SK-N-SH (cell line): ENCODE measurements at regions not wholly inside any gene's neighbourhood (a gene's known extent, or its start where the extent isn't known, plus 50 kb on each side); places are given as distances from the start of the nearest gene placed in this dataset.

Experiments used
- CTCF ChIA-PET: fragments of 300-600, 350-600 bp; formaldehyde crosslinking; extraction: SDS; loops from one replicate; lab custom pipeline; 2021; lab: Yijun Ruan, JAX
- POLR2A ChIA-PET: fragments of 350-600 bp; sonication (Branson Sonifier 250); formaldehyde crosslinking; extraction: SDS; loops from one replicate; lab custom pipeline; 2020; ENCODE audit warnings: antibody characterized with exemption, inconsistent platforms; lab: Yijun Ruan, JAX
- DNase-seq: peaks from one replicate; pipeline ENCODE4 v3.0.0; 2012
- H2AFZ ChIP-seq: fragments of 200-600 bp; sonication (generic); 2 replicates; pipeline ENCODE4 v1.8.1; 2016; ENCODE audit warnings: antibody characterized with exemption, mild to moderate bottlenecking, low read depth
- H3F3A ChIP-seq: fragments of 200-600 bp; sonication (generic); replicated peaks from 2 replicates; pipeline ENCODE3; 2016; ENCODE audit warnings: antibody characterized with exemption, mild to moderate bottlenecking; ENCODE audit not compliant: insufficient read depth
- H3K27ac ChIP-seq, 2 experiments: fragments of 200-500 bp in 1 of 2; fragments of 200-600 bp in 1 of 2; sonication (Bioruptor generic) in 1 of 2; sonication (generic), shearing (Covaris generic) in 1 of 2; 2 replicates each; pipeline versions ENCODE4 v1.5.1 to v1.6.1; 2014 to 2016; ENCODE audit warnings: low read depth in 2 of 2, inconsistent platforms in 1 of 2, low read length in 1 of 2, mild to moderate bottlenecking in 1 of 2, mixed read lengths in 1 of 2
- H3K27me3 ChIP-seq: fragments of 200-600 bp; sonication (generic), shearing (Covaris generic); 2 replicates; pipeline ENCODE4 v1.6.1; 2016; ENCODE audit warnings: mixed run types; ENCODE audit not compliant: insufficient read depth
- H3K36me3 ChIP-seq, 2 experiments: fragments of 200-500 bp in 1 of 2; fragments of 200-600 bp in 1 of 2; sonication (Bioruptor generic) in 1 of 2; sonication (generic) in 1 of 2; replicated peaks in 1 of 2; 2 replicates each; pipeline versions ENCODE3 to v1.5.1; 2014 to 2016; ENCODE audit warnings: low read length in 1 of 2, mild to moderate bottlenecking in 1 of 2; ENCODE audit not compliant: insufficient read depth in 2 of 2, control insufficient read depth in 1 of 2
- H3K4me1 ChIP-seq, 2 experiments: fragments of 200-500 bp in 1 of 2; fragments of 200-600 bp in 1 of 2; sonication (Bioruptor generic) in 1 of 2; sonication (generic), shearing (Covaris generic) in 1 of 2; 2 replicates each; pipeline versions ENCODE4 v1.5.1 to v1.6.1; 2014 to 2016; ENCODE audit warnings: low read depth in 1 of 2, low read length in 1 of 2, mixed run types in 1 of 2; ENCODE audit not compliant: insufficient read depth in 2 of 2, control insufficient read depth in 1 of 2
- H3K4me2 ChIP-seq: fragments of 200-600 bp; sonication (generic), shearing (Covaris generic); 2 replicates; pipeline ENCODE4 v1.6.1; 2017; ENCODE audit warnings: mixed run types
- H3K4me3 ChIP-seq, 2 experiments: fragments of 200-500 bp in 1 of 2; fragments of 200-600 bp in 1 of 2; sonication (Bioruptor generic) in 1 of 2; sonication (generic), shearing (Covaris generic) in 1 of 2; 2 replicates each; pipeline versions ENCODE4 v1.5.1 to v1.8.1; 2014 to 2016; ENCODE audit warnings: low read depth in 2 of 2, inconsistent platforms in 1 of 2, low read length in 1 of 2, mild to moderate bottlenecking in 1 of 2, mixed read lengths in 1 of 2, moderate library complexity in 1 of 2
- H3K79me2 ChIP-seq: fragments of 200-600 bp; sonication (generic); 2 replicates; pipeline ENCODE4 v1.8.1; 2017; ENCODE audit warnings: mild to moderate bottlenecking; ENCODE audit not compliant: insufficient read depth
- H3K9ac ChIP-seq: fragments of 200-600 bp; sonication (generic); 2 replicates; pipeline ENCODE4 v1.6.1; 2017; ENCODE audit warnings: mixed run types
- H3K9me2 ChIP-seq: fragments of 200-600 bp; sonication (generic); 2 replicates; pipeline ENCODE4 v1.6.1; 2017; ENCODE audit warnings: mixed run types
- H3K9me3 ChIP-seq: fragments of 200-600 bp; sonication (generic); 2 replicates; pipeline ENCODE4 v1.6.1; 2017; ENCODE audit warnings: mixed run types, mild to moderate bottlenecking, moderate library complexity
- H4K20me1 ChIP-seq: fragments of 200-600 bp; sonication (generic); 2 replicates; pipeline ENCODE4 v1.6.1; 2017; ENCODE audit warnings: mild to moderate bottlenecking, mixed run types; ENCODE audit not compliant: insufficient read depth
- CHD2 ChIP-seq: fragments of 150-350 bp; IDR thresholded peaks from 2 replicates; pipeline ENCODE4 v1.6.1; 2018; ENCODE audit warnings: low read length; ENCODE audit not compliant: partially characterized antibody
- EP300 ChIP-seq, 2 experiments: IDR thresholded peaks; 2 replicates each; pipeline versions ENCODE4 v1.4.0 to v1.6.1; 2012; ENCODE audit warnings: borderline replicate concordance in 1 of 2, low read depth in 1 of 2, low read length in 1 of 2
- EZH2phosphoT487 ChIP-seq: fragments of 200-600 bp; sonication (generic); IDR thresholded peaks from 2 replicates; pipeline ENCODE4 v1.6.1; 2017; ENCODE audit warnings: low read depth, mixed run types, mild to moderate bottlenecking, antibody characterized with exemption, moderate library complexity, borderline replicate concordance
- FOSL2 ChIP-seq: IDR thresholded peaks from 2 replicates; pipeline ENCODE4 v1.4.0; 2012; ENCODE audit warnings: low read depth, mild to moderate bottlenecking, moderate library complexity, borderline replicate concordance
- GABPA ChIP-seq: IDR thresholded peaks from 2 replicates; pipeline ENCODE4 v1.4.0; 2012; ENCODE audit warnings: low read depth, mild to moderate bottlenecking
- JUND ChIP-seq: IDR thresholded peaks from 2 replicates; pipeline ENCODE4 v1.4.0; 2012
- MEF2A ChIP-seq: IDR thresholded peaks from 2 replicates; pipeline ENCODE4 v1.4.0; 2012; ENCODE audit warnings: low read depth, borderline replicate concordance
- NRF1 ChIP-seq: IDR thresholded peaks from 2 replicates; pipeline ENCODE4 v1.6.1; 2012; ENCODE audit warnings: low read depth, mild to moderate bottlenecking, low read length
- POLR2AphosphoS5 ChIP-seq: IDR thresholded peaks from 2 replicates; pipeline ENCODE4 v1.6.1; 2012; ENCODE audit warnings: low read depth, low read length
- RAD21 ChIP-seq: IDR thresholded peaks from 2 replicates; pipeline ENCODE4 v1.6.1; 2012; ENCODE audit warnings: mild to moderate bottlenecking, low read length
- RCOR1 ChIP-seq: fragments of 150-350 bp; IDR thresholded peaks from 2 replicates; pipeline ENCODE4 v1.6.1; 2017; ENCODE audit warnings: antibody characterized with exemption, low read length
- RFX5 ChIP-seq: IDR thresholded peaks from 2 replicates; pipeline ENCODE4 v1.6.1; 2012; ENCODE audit warnings: mild to moderate bottlenecking, improper control_type of control experiment, low read length
- SMC3 ChIP-seq: IDR thresholded peaks from 2 replicates; pipeline ENCODE4 v1.6.1; 2012; ENCODE audit warnings: low read depth, low read length, improper control_type of control experiment
- TEAD4 ChIP-seq: IDR thresholded peaks from 2 replicates; pipeline ENCODE4 v1.4.0; 2012; ENCODE audit warnings: mild to moderate bottlenecking, borderline replicate concordance; ENCODE audit not compliant: insufficient read depth
- YY1 ChIP-seq: IDR thresholded peaks from 2 replicates; pipeline ENCODE4 v1.4.0; 2012; ENCODE audit warnings: low read depth, mild to moderate bottlenecking
- WGBS: methylation state at CpG from one replicate; pipeline ENCODE4 v1.1.6; 2017; ENCODE audit warnings: low lambda C conversion rate; 5-methylcytosine and 5-hydroxymethylcytosine counted together
- TF ChIP-seq, protein P1 (sequence below): IDR thresholded peaks from 2 replicates; pipeline ENCODE4 v1.4.0; 2012; ENCODE audit warnings: low read depth, borderline replicate concordance
- TF ChIP-seq, protein P2 (sequence below): IDR thresholded peaks from 2 replicates; pipeline ENCODE4 v1.4.0; 2012; ENCODE audit warnings: low read depth, borderline replicate concordance
- TF ChIP-seq, protein P3 (sequence below): fragments of 150-350 bp; IDR thresholded peaks from 2 replicates; pipeline ENCODE4 v1.6.1; 2017; ENCODE audit warnings: antibody characterized with exemption, low read length, low read depth, borderline replicate concordance
- TF ChIP-seq, protein P4 (sequence below): IDR thresholded peaks from 2 replicates; pipeline ENCODE4 v1.4.0; 2012; ENCODE audit warnings: low read depth
- TF ChIP-seq, protein P5 (sequence below): IDR thresholded peaks from 2 replicates; pipeline ENCODE4 v1.6.1; 2012; ENCODE audit warnings: mild to moderate bottlenecking, low read depth, low read length, moderate library complexity

DNA sequence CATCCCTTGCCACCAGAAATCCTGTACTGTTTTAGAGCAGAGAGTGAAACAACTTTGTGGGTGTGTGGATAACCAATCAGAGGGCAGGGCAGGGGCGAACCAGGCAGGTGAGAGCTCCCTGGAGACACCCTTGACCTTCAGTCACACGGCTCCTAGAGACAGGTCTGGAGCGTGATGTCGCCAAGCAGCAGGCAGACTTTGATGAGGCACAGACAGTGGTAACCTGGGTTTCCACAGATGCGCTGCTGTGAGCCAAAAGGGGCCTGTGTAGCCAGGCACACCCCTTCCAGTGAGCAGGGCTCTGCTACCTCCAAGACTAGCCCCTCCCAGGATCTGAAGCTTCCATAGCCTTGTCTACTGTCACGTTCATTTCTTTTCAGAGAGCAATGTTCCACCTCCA, 317.8 kb upstream of the ADCY2 start:
- TF ChIP-seq YY1 (no peak), FOSL2 (no peak), CHD2 (no peak), RCOR1 (no peak), MEF2A (no peak), POLR2AphosphoS5 (no peak), JUND (no peak), TEAD4 (no peak), GABPA (no peak), RFX5 (no peak), RAD21 (no peak), EP300 (IDR thresholded peaks at IDR 0.05; ENCODE audit: borderline replicate concordance in 1 of 2, low read depth in 1 of 2, low read length in 1 of 2) (no peak), SMC3 (no peak), NRF1 (no peak), EZH2phosphoT487 (no peak)
- TF ChIP-seq, protein P1, sequence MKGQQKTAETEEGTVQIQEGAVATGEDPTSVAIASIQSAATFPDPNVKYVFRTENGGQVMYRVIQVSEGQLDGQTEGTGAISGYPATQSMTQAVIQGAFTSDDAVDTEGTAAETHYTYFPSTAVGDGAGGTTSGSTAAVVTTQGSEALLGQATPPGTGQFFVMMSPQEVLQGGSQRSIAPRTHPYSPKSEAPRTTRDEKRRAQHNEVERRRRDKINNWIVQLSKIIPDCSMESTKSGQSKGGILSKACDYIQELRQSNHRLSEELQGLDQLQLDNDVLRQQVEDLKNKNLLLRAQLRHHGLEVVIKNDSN = no peak
- TF ChIP-seq, protein P2, sequence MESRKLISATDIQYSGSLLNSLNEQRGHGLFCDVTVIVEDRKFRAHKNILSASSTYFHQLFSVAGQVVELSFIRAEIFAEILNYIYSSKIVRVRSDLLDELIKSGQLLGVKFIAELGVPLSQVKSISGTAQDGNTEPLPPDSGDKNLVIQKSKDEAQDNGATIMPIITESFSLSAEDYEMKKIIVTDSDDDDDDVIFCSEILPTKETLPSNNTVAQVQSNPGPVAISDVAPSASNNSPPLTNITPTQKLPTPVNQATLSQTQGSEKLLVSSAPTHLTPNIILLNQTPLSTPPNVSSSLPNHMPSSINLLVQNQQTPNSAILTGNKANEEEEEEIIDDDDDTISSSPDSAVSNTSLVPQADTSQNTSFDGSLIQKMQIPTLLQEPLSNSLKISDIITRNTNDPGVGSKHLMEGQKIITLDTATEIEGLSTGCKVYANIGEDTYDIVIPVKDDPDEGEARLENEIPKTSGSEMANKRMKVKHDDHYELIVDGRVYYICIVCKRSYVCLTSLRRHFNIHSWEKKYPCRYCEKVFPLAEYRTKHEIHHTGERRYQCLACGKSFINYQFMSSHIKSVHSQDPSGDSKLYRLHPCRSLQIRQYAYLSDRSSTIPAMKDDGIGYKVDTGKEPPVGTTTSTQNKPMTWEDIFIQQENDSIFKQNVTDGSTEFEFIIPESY = no peak
- TF ChIP-seq, protein P3, sequence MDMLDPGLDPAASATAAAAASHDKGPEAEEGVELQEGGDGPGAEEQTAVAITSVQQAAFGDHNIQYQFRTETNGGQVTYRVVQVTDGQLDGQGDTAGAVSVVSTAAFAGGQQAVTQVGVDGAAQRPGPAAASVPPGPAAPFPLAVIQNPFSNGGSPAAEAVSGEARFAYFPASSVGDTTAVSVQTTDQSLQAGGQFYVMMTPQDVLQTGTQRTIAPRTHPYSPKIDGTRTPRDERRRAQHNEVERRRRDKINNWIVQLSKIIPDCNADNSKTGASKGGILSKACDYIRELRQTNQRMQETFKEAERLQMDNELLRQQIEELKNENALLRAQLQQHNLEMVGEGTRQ = no peak
- TF ChIP-seq, protein P4, sequence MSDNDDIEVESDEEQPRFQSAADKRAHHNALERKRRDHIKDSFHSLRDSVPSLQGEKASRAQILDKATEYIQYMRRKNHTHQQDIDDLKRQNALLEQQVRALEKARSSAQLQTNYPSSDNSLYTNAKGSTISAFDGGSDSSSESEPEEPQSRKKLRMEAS = no peak
- TF ChIP-seq, protein P5, sequence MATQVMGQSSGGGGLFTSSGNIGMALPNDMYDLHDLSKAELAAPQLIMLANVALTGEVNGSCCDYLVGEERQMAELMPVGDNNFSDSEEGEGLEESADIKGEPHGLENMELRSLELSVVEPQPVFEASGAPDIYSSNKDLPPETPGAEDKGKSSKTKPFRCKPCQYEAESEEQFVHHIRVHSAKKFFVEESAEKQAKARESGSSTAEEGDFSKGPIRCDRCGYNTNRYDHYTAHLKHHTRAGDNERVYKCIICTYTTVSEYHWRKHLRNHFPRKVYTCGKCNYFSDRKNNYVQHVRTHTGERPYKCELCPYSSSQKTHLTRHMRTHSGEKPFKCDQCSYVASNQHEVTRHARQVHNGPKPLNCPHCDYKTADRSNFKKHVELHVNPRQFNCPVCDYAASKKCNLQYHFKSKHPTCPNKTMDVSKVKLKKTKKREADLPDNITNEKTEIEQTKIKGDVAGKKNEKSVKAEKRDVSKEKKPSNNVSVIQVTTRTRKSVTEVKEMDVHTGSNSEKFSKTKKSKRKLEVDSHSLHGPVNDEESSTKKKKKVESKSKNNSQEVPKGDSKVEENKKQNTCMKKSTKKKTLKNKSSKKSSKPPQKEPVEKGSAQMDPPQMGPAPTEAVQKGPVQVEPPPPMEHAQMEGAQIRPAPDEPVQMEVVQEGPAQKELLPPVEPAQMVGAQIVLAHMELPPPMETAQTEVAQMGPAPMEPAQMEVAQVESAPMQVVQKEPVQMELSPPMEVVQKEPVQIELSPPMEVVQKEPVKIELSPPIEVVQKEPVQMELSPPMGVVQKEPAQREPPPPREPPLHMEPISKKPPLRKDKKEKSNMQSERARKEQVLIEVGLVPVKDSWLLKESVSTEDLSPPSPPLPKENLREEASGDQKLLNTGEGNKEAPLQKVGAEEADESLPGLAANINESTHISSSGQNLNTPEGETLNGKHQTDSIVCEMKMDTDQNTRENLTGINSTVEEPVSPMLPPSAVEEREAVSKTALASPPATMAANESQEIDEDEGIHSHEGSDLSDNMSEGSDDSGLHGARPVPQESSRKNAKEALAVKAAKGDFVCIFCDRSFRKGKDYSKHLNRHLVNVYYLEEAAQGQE = no peak
- Histone ChIP-seq H3K36me3 (no peaks in the 10 kb centered on the region), H3K4me2 (no peak overlapping the region), H3K27me3 (no peaks in the 10 kb centered on the region), H4K20me1 (no peaks in the 10 kb centered on the region), H3K27ac (no peak overlapping the region), H2AFZ (no peak overlapping the region), H3K79me2 (no peaks in the 10 kb centered on the region), H3K4me1 (no peaks in the 10 kb centered on the region), H3K9me2 (no peaks in the 10 kb centered on the region), H3K9ac (no peak overlapping the region), H3K4me3 (no peak overlapping the region), H3K9me3 (no peaks in the 10 kb centered on the region), H3F3A (no peaks in the 10 kb centered on the region)
- POLR2A ChIA-PET = no interaction called here
- no peak for DNase-seq
- CTCF ChIA-PET = no interaction called here
- WGBS = 2% methylated on average over 6 of the region's 6 CpGs
